GM19468 (cell line): ENCODE measurements at regions not wholly inside any gene's neighbourhood (a gene's known extent, or its start where the extent isn't known, plus 50 kb on each side); places are given as distances from the start of the nearest gene placed in this dataset.

Experiments used
- ATAC-seq: cut with Tn5 transposase; IDR thresholded peaks from one replicate; pipeline ENCODE4 v1.9.1; 2021; ENCODE audit warnings: mild to moderate bottlenecking, moderate library complexity, moderate number of reproducible peaks; ENCODE audit not compliant: unreplicated experiment; ENCODE audit errors: extremely low read depth

DNA sequence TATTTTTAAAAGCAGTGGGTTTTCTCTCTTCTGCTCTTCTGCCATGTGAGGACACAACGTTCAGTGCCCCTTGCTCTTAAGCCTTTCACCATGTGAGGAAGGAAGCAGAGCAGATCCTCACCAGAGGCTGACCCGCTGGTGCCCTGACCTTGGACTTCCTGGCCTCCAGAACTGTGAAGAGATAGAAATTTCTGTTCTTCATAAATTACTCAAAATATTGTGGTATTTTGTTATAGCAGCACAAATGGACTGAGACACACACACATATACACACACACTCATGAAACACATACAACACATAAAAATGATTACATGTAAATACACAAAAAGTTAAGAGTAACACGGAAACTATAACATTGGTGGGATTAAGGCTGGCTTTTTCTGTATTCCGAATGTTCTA, 244.8 kb upstream of the NOCT start:
- ATAC-seq = no peak

GRCh38 chr4:138766332-138766731, 249.2 kb upstream of the NOCT start:
- ATAC-seq = no peak

- no peak for ATAC-seq
Measured at GRCh38 chr4:138765442-138765841, 250.1 kb upstream of the NOCT start.

- ATAC-seq = no peak
Measured at GRCh38 chr4:138761638-138762220, 253.9 kb upstream of the NOCT start.

GRCh38 chr4:138759554-138759902, 256.1 kb upstream of the NOCT start:
- no peak for ATAC-seq

- no peak for ATAC-seq
Measured at GRCh38 chr4:138758876-138759553, 256.6 kb upstream of the NOCT start.

- ATAC-seq = no peak
Measured at GRCh38 chr4:138758196-138758595, 257.4 kb upstream of the NOCT start.

DNA sequence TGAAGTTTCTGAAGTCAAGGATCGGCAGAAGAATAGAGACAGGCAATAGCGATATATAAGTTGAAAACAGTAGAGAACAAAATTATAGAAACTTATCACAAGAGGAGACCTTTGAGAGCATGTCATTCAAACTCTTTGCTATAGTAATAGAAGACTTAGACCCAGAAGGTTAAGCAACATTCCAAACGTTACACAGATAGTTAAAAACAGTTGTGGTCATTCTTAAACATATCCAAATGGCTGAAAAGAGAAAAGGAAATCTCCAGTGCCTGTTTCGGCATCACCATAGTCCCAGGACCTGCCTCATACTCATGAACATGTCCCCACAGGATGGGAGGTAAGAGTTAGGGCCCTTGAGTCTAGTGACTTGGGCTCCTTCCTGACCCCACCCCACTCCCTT, 258.1 kb upstream of the NOCT start:
- ATAC-seq = no peak

- no peak for ATAC-seq
Measured at GRCh38 chr4:138756519-138756918, 259.1 kb upstream of the NOCT start.

- ATAC-seq = no peak
Measured at GRCh38 chr4:138751309-138751708, 264.3 kb upstream of the NOCT start.

- ATAC-seq = no peak
Measured at GRCh38 chr4:138749303-138749702, 266.3 kb upstream of the NOCT start.

- ATAC-seq = no peak
Measured at GRCh38 chr4:138741766-138742377, 273.7 kb upstream of the NOCT start.

DNA sequence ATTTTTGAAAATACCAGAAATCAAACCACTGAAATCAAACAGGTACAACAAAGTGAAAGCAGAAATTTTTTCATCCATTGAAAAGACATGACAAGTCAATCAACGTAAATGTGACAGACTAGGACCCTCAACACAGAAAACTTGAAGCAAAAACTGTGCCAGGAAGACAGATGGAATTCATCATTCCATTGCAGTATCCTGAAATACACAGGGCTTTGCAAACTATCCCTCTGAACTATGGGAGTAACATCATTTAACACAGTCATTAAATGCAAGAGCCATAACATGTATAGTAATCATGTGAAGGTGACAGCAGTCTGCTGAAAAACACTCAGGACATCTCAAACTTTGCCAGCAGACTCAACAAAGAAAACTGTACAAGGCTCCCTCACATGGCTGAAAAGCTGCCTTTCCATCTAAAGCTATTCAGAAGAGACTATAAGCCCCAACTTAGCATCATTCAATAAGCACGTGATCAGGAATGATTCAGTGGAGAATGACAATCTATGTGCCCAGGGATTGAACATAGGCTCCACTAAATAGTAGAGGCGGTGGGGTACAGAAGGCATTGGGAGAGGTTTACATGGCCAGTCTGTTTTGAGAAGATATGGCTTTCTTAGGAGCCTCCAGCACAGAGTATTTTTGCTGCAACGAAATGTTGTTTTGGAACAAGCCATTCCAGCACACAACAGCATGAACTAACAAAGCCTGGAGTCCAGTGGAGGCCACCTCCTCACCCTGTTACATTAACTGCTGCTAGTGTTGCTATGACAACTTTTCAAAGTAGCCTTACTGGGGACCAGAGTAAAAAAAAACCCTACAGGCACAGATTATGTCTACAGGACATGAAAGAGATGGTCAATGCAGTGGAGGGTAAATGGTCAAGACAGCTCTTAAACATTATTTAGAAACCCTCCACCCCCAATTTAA, 274.5 kb upstream of the NOCT start:
- no peak for ATAC-seq

- ATAC-seq = no peak
Measured at GRCh38 chr4:138736362-138736761, 279.2 kb upstream of the NOCT start.

GRCh38 chr4:138734746-138735145, 280.8 kb upstream of the NOCT start:
- ATAC-seq = no peak

DNA sequence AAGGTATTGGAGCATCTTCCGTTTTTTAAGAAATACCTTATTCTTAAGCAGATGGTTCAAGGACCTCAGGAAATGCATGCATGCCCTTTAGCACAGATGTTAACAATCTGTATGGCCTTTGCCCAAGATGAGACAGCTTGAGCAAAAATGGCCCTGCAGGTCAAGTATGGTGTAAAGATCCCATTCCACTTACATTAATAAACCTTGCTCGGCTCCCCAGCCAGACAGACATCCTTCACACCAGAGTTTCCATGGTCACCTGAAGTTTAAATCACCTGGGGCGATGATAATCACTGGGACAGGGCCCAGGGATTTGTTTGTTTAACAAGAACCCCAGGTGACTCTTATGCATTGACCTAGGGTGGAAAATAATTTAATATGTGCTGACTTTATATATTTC, 287.0 kb upstream of the NOCT start:
- no peak for ATAC-seq

GRCh38 chr4:138727731-138728130, 287.9 kb upstream of the NOCT start:
- ATAC-seq = no peak

DNA sequence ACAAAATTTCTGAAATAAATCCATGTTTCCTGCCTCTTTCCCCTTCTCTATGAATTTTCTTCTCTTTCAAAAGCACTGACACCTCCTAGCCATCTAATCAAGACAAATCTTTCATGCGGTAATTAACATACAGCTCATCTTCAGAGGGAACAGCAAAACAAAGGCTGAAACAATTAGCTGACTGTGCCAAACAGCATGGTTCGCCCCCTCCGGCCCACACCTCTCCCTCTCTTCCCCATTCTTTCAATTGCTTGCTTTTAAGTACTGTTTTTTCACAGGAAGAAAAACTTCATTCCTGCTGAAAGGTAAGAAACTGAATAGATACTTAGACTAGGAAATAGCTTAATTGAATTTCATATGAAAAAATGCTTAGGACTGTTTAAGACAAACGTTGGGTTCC, 291.1 kb upstream of the NOCT start:
- ATAC-seq = no peak

DNA sequence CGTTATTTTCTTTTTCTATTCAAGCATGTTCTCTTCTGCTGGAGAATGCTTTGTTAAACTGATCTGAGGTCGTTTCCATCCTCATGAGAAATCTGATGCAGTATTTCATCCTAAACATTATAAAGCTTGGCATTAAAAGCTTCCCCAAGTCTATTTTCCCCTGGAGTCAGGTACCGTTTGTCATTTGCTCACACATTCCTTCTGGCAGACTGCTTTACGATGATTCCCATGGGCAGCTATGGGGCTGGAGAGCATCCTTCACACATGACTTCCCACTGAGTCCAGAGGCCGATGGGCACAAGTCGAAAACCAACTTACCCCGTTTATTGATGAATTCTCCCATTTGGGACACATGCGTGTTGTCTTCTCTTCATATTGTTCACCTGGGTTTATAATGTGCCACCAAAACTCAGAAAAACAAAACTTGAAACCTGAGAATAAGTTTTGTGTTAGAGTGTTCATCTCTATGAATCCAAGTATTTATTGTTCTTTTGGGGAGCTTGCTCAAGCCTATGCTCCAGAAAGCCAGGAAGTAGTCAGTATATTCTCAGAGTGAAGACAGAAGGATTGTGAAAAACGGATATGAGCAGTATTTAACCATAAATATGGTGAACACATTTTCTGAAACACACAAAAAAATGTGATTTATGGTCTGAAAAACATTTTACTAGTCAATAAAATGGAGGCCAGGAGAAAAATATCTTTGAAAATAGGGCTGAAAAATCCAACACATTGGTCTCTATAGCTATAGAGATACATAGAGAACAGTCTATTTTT, 298.8 kb upstream of the NOCT start:
- ATAC-seq = no peak

DNA sequence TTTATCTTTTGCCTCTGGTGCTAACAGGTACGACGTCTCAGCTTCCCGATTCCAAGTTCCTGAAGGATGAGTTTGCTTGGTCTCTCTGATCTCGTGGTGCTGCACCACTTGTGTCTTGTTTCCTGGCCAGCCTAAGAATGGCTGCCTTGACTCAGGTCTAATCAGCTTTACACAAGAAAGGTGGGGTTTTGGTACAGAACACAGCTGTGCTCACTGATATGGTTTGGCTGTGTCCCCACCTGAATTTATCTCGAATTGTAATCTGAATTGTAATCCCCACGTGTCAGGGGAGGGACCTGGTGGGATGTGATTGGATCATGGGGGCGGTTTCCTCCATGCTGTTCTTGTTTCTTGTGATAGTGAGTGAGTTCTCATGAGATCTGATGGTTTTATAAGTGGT, 305.3 kb upstream of the NOCT start:
- no peak for ATAC-seq
